HG03575 (cell line): ENCODE measurements at regions not wholly inside any gene's neighbourhood (a gene's known extent, or its start where the extent isn't known, plus 50 kb on each side); places are given as distances from the start of the nearest gene placed in this dataset.
"Not testable (repeated sequence)": the region's sequence is repeated elsewhere in the genome, so short reads cannot be mapped to it uniquely, and the experiment has no call there.

Source experiments
- ATAC-seq: cut with Tn5 transposase; IDR thresholded peaks from one replicate; pipeline ENCODE4 v1.9.1; 2021; ENCODE audit not compliant: unreplicated experiment, insufficient number of reproducible peaks, low FRiP score; ENCODE audit errors: extremely low read depth

GRCh38 chr11:29527391-29527936 is 489.4 kb downstream of the KCNA4 start:
- no peak for ATAC-seq

DNA sequence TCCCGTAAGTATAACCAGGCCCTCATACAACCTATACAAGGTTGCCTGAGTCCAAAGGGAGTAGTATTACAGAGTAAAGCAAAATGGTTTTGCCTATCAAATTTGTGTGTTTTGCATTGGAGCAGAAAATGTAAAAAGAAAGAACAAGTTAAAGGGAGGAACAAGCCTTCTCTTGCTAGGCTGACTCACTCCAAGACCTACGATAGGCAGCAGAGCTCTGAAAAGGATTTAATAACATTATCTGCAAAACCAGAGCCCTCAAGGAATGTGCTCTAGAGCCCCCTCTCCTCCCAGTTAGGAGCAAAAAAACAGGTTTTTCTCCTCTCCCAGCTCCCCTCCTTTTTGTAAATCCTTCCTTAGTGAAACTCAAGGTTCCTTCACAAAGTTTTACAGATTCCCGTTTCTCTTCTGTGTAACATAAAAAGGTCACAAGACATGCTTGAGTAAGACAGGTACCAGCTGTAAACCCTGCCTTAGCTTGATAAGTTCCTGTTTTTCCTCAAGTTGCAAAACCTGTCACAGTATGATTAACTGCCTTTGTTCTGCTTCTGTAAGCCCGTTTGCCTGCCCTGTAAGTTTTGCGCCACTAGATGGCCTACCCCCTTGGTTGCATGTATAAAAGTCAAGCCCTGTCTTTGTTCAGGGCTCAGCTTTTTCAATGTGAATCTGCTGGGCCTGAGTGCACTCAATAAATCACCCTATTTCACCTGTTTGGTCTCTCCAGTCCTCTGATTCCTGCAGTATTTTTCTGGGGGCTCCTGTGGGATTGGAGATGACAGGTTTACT is 498.2 kb downstream of the KCNA4 start:
- ATAC-seq = no peak

GRCh38 chr11:29511394-29511793 is 505.4 kb downstream of the KCNA4 start:
- ATAC-seq = no peak

DNA sequence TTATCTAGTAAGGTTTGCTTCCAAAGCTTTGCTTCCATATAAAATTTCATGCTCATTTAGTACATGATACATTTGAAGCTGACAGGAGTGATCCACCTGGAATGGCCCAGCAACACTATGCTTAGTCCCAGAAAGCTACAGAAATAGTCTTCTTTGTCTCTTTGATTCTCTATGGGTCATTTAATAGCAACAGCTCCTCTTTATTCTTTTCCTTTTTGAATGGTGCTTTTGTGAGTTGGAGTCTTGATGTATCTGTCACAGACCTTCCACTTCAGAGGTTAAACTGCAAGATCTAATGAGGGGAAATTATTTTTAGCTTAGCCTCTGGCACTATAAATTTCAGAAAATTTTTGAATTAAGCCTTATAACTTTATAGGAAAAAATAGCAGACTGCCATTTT is 509.5 kb downstream of the KCNA4 start:
- no peak for ATAC-seq

- no peak for ATAC-seq
Measured at GRCh38 chr11:29495676-29496075, 521.2 kb downstream of the KCNA4 start.

- ATAC-seq = no peak
Measured at GRCh38 chr11:29490938-29491337, 525.9 kb downstream of the KCNA4 start.

- no peak for ATAC-seq
Measured at GRCh38 chr11:29486301-29486700, 530.5 kb downstream of the KCNA4 start.

GRCh38 chr11:29485641-29486040 is 531.2 kb downstream of the KCNA4 start:
- ATAC-seq = no peak

DNA sequence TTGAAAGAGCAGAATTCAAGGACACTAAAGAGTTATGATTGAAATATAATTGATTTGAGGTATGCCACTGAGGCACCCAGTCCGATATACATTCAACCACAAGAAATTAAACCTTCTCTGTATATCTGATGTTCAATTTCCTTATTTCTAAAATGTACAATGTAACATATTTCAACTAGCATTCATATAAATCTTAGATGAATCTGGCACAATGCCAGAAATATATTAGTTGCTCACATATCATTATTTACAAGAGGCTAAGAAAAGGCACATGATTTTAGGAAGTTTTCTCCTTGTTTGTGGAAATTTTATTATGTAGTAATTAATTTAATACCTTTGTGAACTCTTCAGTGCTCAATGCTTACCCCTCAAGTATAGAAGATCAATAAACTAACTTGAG is 532.3 kb downstream of the KCNA4 start:
- ATAC-seq = no peak

DNA sequence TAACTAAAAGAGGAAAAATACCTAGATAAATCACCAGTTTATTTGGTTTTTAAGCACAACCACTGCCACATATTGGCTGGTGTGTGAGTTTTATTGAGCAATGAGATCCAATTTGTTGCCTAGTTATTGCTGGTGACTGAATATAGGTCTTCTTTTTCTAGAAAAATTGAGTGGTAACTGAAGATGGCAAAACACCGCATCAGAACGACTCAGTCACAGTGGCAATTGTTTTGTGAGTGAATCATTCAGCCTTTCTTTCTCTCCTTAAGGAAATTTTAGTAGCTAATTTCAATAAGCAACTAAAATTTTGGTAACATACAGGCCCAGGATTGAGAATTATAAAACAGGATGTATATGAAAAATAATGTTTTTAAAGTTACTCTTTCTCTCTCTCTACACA is 533.0 kb downstream of the KCNA4 start:
- no peak for ATAC-seq

GRCh38 chr11:29482510-29482909 is 534.3 kb downstream of the KCNA4 start:
- ATAC-seq = no peak

- ATAC-seq = no peak
Measured at GRCh38 chr11:29481738-29482137, 535.1 kb downstream of the KCNA4 start.

DNA sequence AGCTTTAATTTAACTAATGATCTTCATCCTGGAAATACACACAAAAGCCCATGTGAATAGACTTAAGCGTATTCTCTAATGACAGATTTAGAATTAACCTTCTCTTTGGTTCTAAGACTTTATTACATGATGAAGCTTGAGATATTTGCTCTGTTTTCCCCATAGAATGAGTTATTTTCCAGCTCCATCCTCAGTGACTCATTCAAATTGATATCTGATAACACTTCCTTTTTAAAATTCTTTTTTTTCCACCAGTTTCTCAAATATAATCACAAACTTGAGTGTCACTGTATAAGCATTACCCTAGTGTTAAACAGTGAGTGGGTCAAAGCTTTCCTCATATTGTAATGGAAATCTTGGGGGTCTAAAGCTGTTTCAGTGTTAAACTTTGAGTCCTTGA is 535.8 kb downstream of the KCNA4 start:
- ATAC-seq = no peak

DNA sequence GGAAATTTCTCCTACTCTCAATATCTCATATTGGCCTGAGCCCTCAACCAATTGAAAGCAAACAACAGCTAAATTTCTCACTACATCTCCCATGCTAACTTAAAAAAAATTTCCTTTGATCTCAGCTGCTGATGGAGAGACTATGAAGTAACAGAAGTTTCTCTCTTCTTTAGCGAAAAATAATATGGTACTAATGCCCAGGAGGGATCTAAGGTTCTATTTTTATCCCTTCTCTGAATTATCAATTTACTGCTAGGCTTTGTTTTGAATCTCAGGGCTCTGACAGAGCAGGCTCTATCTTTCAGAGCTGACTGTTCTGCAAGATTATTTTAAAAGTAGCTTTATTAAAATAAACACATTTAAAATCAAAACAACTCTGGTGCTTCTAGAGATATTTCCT is 558.6 kb downstream of the KCNA4 start:
- ATAC-seq = no peak

- ATAC-seq = no peak
Measured at GRCh38 chr11:29452146-29452545, 564.7 kb downstream of the KCNA4 start.

DNA sequence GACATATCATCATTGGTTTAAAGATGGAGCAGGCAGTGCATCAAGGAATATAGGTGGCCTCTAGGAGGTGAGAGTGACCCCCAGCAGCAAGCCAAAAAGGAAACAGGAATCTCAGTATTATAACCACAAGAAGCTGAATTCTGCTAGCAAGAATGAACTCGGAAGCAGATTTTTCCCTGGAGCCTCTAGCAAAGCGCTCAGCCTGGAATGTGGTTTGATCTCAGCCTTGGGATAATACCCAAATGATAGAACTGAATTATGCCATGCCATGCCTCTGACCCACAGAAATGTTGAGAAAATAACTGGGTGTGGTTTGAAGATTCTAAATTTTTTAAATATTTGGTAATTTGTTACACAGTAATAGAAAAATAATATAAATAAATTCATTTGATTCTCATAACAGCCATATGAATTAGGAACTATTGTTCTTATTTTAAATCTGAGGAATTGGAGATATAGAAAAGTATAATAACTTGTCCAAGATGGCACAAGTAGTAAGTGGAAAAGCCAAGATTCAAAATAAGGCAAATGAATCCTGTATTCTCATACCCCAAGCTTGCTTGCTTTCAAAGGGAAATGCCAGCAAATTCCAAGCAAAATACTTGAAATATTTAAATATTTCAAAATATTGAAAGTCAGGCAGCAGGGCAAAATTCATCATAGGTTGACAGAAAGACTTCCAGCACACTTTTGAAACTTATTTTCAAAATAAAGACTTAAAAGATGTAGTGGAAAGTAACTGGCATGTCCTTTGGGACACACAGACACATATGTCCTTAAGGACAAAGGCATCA is 567.4 kb downstream of the KCNA4 start:
- ATAC-seq = no peak

DNA sequence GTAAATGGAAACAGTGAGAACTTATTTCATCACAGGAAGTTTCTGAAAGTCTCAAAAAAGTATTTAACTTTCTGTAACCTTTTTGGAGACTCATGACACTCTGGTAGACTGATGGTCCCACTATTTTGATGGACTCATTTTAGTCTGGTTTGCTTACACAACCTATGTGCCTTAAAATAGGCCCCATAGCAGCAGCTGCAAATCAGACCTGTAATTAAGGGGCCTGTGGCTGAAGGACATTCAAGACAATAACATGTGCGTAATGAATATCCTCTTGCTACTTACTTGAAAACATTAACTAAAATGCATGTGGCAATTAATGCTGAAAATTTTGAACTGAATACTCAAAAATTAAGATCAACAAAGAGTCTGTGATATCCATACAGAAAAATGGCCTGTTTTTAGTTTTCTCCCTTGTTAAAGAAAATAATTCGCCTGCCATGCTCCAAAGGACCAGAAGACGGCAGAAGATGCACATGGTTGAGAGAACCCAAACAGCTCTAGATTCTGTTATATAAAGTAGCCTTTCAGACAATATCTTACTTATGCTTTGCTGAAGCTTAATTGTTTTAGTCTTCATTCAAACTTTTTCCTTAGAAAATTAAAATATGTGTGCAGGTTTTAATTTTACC is 568.5 kb downstream of the KCNA4 start:
- no peak for ATAC-seq

DNA sequence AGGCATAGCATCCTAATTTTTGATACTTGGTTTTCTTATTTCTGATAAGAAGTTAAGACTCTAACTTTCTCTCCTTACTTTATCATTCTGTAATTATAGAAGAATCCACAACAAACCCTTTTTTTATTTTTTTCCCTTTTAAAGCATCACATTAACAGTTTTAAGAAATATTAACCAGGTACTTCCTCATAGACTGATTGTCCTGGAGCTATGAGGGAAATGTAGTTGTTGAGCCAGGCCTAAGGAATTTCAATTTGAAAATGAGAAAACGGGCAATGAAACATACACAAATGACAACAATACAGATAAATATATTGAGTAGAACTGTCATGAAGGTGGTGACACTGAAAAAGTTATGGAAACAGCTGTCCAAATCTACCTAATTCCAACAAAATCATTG is 569.0 kb downstream of the KCNA4 start:
- no peak for ATAC-seq

- ATAC-seq = no peak
Measured at GRCh38 chr11:29446132-29446531, 570.7 kb downstream of the KCNA4 start.

GRCh38 chr11:29445191-29445590 is 571.6 kb downstream of the KCNA4 start:
- ATAC-seq = not testable (repeated sequence)
